HFF-Myc (cell line): ENCODE measurements at regions not wholly inside any gene's neighbourhood (a gene's known extent, or its start where the extent isn't known, plus 50 kb on each side); places are given as distances from the start of the nearest gene placed in this dataset.

Source experiments
- DNase-seq: peaks from one replicate; pipeline ENCODE4 v3.0.0-alpha.2; 2011; ENCODE audit warnings: low read depth; ENCODE audit errors: extremely low read depth
- H3K4me3 ChIP-seq: replicated peaks from 2 replicates; pipeline ENCODE4 v1.5.1; 2011; ENCODE audit warnings: low read depth, mild to moderate bottlenecking, control low read depth, low read length
- CTCF ChIP-seq: IDR thresholded peaks from 2 replicates; pipeline ENCODE4 v1.5.1; 2012; ENCODE audit warnings: mild to moderate bottlenecking, low read depth, low read length, control low read depth; ENCODE audit errors: missing control alignments

- no peak for DNase-seq
- no peak overlapping the region for H3K4me3 ChIP-seq
- no peak for TF ChIP-seq CTCF
Measured at GRCh38 chr5:4363045-4363444, 767.4 kb downstream of the IRX1 start.

- no peak overlapping the region for H3K4me3 ChIP-seq
- DNase-seq, result no peak
- no peak for TF ChIP-seq CTCF
Measured at GRCh38 chr5:4366628-4367027, 771.0 kb downstream of the IRX1 start.

GRCh38 chr5:4370218-4370617, 769.9 kb upstream of the ADAMTS16 start:
- no peak overlapping the region for H3K4me3 ChIP-seq
- no peak for TF ChIP-seq CTCF
- DNase-seq, result no peak

- H3K4me3 ChIP-seq, result no peak overlapping the region
- TF ChIP-seq CTCF, result no peak
- no peak for DNase-seq
Measured at GRCh38 chr5:4372481-4372880, 767.6 kb upstream of the ADAMTS16 start.

- no peak for DNase-seq
- no peak overlapping the region for H3K4me3 ChIP-seq
- TF ChIP-seq CTCF, result no peak
Measured at GRCh38 chr5:4373051-4373820, 766.9 kb upstream of the ADAMTS16 start.

- no peak for TF ChIP-seq CTCF
Measured at GRCh38 chr5:4374866-4375265, 765.3 kb upstream of the ADAMTS16 start.

GRCh38 chr5:4375640-4376039, 764.5 kb upstream of the ADAMTS16 start:
- DNase-seq, result no peak
- H3K4me3 ChIP-seq, result no peak overlapping the region
- TF ChIP-seq CTCF, result no peak

More at GRCh38 chr5:4374866-4375265, 765.3 kb upstream of the ADAMTS16 start:
- H3K4me3 ChIP-seq, result no peak overlapping the region
- no peak for DNase-seq
